Trophoblast cell (in vitro differentiated cells and primary cell): ENCODE measurements at regions not wholly inside any gene's neighbourhood (a gene's known extent, or its start where the extent isn't known, plus 50 kb on each side); places are given as distances from the start of the nearest gene placed in this dataset.

Experiments
- DNase-seq, 2 donors: peaks; one replicate each; pipeline ENCODE4 v3.0.0-alpha.2; 2016
- H2AFZ ChIP-seq: 2 replicates; pipeline ENCODE4 v1.6.1; 2013; ENCODE audit warnings: low read length, moderate library complexity, mild to moderate bottlenecking; ENCODE audit not compliant: insufficient read depth, poor library complexity
- H2AK5ac ChIP-seq: 2 replicates; pipeline ENCODE4 v1.6.1; 2013; ENCODE audit warnings: mild to moderate bottlenecking, low read length
- H2BK120ac ChIP-seq: 2 replicates; pipeline ENCODE4 v1.6.1; 2013; ENCODE audit warnings: low read length, mild to moderate bottlenecking, moderate library complexity; ENCODE audit not compliant: insufficient read depth, poor library complexity
- H2BK12ac ChIP-seq: 2 replicates; pipeline ENCODE4 v1.6.1; 2013; ENCODE audit warnings: mild to moderate bottlenecking, low read length, moderate library complexity
- H2BK5ac ChIP-seq: 2 replicates; pipeline ENCODE4 v1.6.1; 2013; ENCODE audit warnings: low read length, low read depth, moderate library complexity, mild to moderate bottlenecking; ENCODE audit not compliant: poor library complexity
- H3K14ac ChIP-seq: 2 replicates; pipeline ENCODE4 v1.6.1; 2013; ENCODE audit warnings: mild to moderate bottlenecking, low read length
- H3K18ac ChIP-seq: 2 replicates; pipeline ENCODE4 v1.6.1; 2013; ENCODE audit warnings: mild to moderate bottlenecking, low read length
- H3K23ac ChIP-seq: 2 replicates; pipeline ENCODE4 v1.6.1; 2013; ENCODE audit warnings: low read length
- H3K27ac ChIP-seq: 2 replicates; pipeline ENCODE4 v1.5.1; 2013; ENCODE audit warnings: low read depth, mild to moderate bottlenecking, inconsistent platforms, low read length, moderate library complexity
- H3K27me3 ChIP-seq: 2 replicates; pipeline ENCODE4 v1.6.1; 2013; ENCODE audit warnings: inconsistent platforms, mild to moderate bottlenecking, low read length, moderate library complexity; ENCODE audit not compliant: insufficient read depth
- H3K36me3 ChIP-seq, 2 experiments: 1 replicate in 1 of 2; 2 replicates in 1 of 2; pipeline ENCODE4 v1.6.1; 2013; ENCODE audit warnings: low read length in 2 of 2, mild to moderate bottlenecking in 2 of 2, moderate library complexity in 1 of 2; ENCODE audit not compliant: insufficient read depth in 2 of 2, control insufficient read depth in 1 of 2
- H3K4ac ChIP-seq: 2 replicates; pipeline ENCODE4 v1.6.1; 2013; ENCODE audit warnings: low read depth, mild to moderate bottlenecking, low read length, moderate library complexity
- H3K4me1 ChIP-seq, 2 experiments: 1 replicate in 1 of 2; 2 replicates in 1 of 2; pipeline ENCODE4 v1.6.1; 2013; ENCODE audit warnings: low read length in 2 of 2, mild to moderate bottlenecking in 2 of 2, moderate library complexity in 1 of 2; ENCODE audit not compliant: insufficient read depth in 2 of 2, control insufficient read depth in 1 of 2
- H3K4me2 ChIP-seq: 2 replicates; pipeline ENCODE4 v1.6.1; 2013; ENCODE audit warnings: inconsistent platforms, mild to moderate bottlenecking, low read length, moderate library complexity
- H3K4me3 ChIP-seq: 2 replicates; pipeline ENCODE4 v1.5.1; 2013; ENCODE audit warnings: mild to moderate bottlenecking, low read depth, low read length, inconsistent platforms
- H3K79me1 ChIP-seq: one replicate; pipeline ENCODE4 v1.6.1; 2013; ENCODE audit warnings: low read length
- H3K79me2 ChIP-seq: 2 replicates; pipeline ENCODE4 v1.6.1; 2013; ENCODE audit warnings: low read length, mild to moderate bottlenecking; ENCODE audit not compliant: control insufficient read depth, insufficient read depth, poor library complexity
- H3K9ac ChIP-seq: 2 replicates; pipeline ENCODE4 v1.6.1; 2013; ENCODE audit warnings: mild to moderate bottlenecking, low read length
- H3K9me3 ChIP-seq: 2 replicates; pipeline ENCODE4 v1.6.1; 2013; ENCODE audit warnings: low read depth, mild to moderate bottlenecking, control low read depth, inconsistent platforms, low read length; ENCODE audit not compliant: insufficient read depth
- H4K12ac ChIP-seq: 2 replicates; pipeline ENCODE4 v1.6.1; 2013; ENCODE audit warnings: low read depth, mild to moderate bottlenecking, low read length, moderate library complexity
- H4K8ac ChIP-seq: 2 replicates; pipeline ENCODE4 v1.6.1; 2013; ENCODE audit warnings: low read depth, mild to moderate bottlenecking, low read length, moderate library complexity
- H4K91ac ChIP-seq: one replicate; pipeline ENCODE4 v1.6.1; 2013; ENCODE audit warnings: low read depth, mild to moderate bottlenecking, low read length, moderate library complexity
- WGBS: extraction: QIAGEN DNeasy Blood & Tissue Kit; methylation state at CpG from one replicate; pipeline ENCODE4 v1.1.7; 2013; ENCODE audit warnings: missing lambda C conversion rate; ENCODE audit not compliant: insufficient read length, insufficient coverage; ENCODE audit errors: extremely low coverage; 5-methylcytosine and 5-hydroxymethylcytosine counted together

- Histone ChIP-seq H2AK5ac (no peak overlapping the region), H3K27ac (no peak overlapping the region), H3K14ac (no peak overlapping the region), H3K27me3 (no peaks in the 10 kb centered on the region), H2AFZ (no peak overlapping the region), H2BK120ac (no peak overlapping the region), H2BK5ac (no peak overlapping the region), H3K9me3 (no peaks in the 10 kb centered on the region), H3K36me3 (no peaks in the 10 kb centered on the region), H4K12ac (no peak overlapping the region), H3K9ac (no peak overlapping the region), H3K4me3 (no peak overlapping the region), H3K23ac (no peak overlapping the region), H3K4me2 (no peak overlapping the region), H3K79me1 (no peaks in the 10 kb centered on the region), H2BK12ac (no peak overlapping the region), H4K8ac (no peak overlapping the region), H3K4ac (no peak overlapping the region), H3K79me2 (no peaks in the 10 kb centered on the region), H3K4me1 (no peaks in the 10 kb centered on the region), H3K18ac (no peak overlapping the region), H4K91ac (no peak overlapping the region)
- DNase-seq: no peak
- no CpG with 5 or more reads among the region's 2 CpGs for WGBS
These were observed 293.3 kb upstream of the SP4 start for GRCh38 chr7:21134631-21135030.

DNA sequence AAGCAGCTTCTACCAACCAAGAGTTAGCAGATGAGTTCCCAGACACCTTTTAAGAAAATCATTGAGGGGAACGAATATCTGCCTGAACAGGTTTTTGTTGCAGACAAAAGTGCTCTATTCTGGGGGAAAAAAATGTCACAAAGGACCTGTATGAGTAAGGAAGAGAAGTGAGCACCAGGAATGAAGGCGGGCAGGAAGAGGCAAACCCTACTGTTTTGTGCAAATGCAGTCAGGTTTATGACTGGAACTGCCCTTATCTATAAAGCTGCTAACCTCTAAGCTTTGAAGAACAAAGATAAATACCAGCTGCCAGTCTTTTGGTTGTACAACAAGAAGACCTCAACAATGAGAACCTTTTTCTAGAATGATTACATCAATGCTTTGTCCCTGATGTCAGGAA lies 292.4 kb upstream of the SP4 start:
- no peak overlapping the region for H3K14ac ChIP-seq
- no peak overlapping the region for H3K18ac ChIP-seq
- no peaks in the 10 kb centered on the region for H3K4me1 ChIP-seq
- no peak overlapping the region for H2BK120ac ChIP-seq
- H3K27ac ChIP-seq: no peak overlapping the region
- no peak overlapping the region for H2AFZ ChIP-seq
- DNase-seq: no peak
- H3K4me3 ChIP-seq: no peak overlapping the region
- H4K12ac ChIP-seq: no peak overlapping the region
- no peaks in the 10 kb centered on the region for H3K36me3 ChIP-seq
- no peaks in the 10 kb centered on the region for H3K79me2 ChIP-seq
- WGBS: no CpG with 5 or more reads among the region's 2 CpGs
- H2BK5ac ChIP-seq: no peak overlapping the region
- no peaks in the 10 kb centered on the region for H3K9me3 ChIP-seq
- no peak overlapping the region for H3K9ac ChIP-seq
- no peak overlapping the region for H2AK5ac ChIP-seq
- no peak overlapping the region for H2BK12ac ChIP-seq
- H3K23ac ChIP-seq: no peak overlapping the region
- H3K79me1 ChIP-seq: no peaks in the 10 kb centered on the region
- H3K27me3 ChIP-seq: no peaks in the 10 kb centered on the region
- no peak overlapping the region for H4K8ac ChIP-seq
- no peak overlapping the region for H3K4ac ChIP-seq
- no peak overlapping the region for H4K91ac ChIP-seq
- H3K4me2 ChIP-seq: no peak overlapping the region

GRCh38 chr7:21137640-21138039 lies 290.2 kb upstream of the SP4 start:
- H3K14ac ChIP-seq: no peak overlapping the region
- no peak overlapping the region for H3K4ac ChIP-seq
- H2BK120ac ChIP-seq: no peak overlapping the region
- no peak overlapping the region for H3K23ac ChIP-seq
- H3K79me2 ChIP-seq: no peaks in the 10 kb centered on the region
- no peaks in the 10 kb centered on the region for H3K9me3 ChIP-seq
- H4K8ac ChIP-seq: no peak overlapping the region
- no peak overlapping the region for H3K4me3 ChIP-seq
- no peaks in the 10 kb centered on the region for H3K27me3 ChIP-seq
- H4K12ac ChIP-seq: no peak overlapping the region
- no CpG with 5 or more reads among the region's 3 CpGs for WGBS
- no peak overlapping the region for H3K4me2 ChIP-seq
- DNase-seq: no peak
- H4K91ac ChIP-seq: no peak overlapping the region
- H3K36me3 ChIP-seq: no peaks in the 10 kb centered on the region
- H3K27ac ChIP-seq: no peak overlapping the region
- no peak overlapping the region for H2BK12ac ChIP-seq
- H2AFZ ChIP-seq: no peak overlapping the region
- no peaks in the 10 kb centered on the region for H3K4me1 ChIP-seq
- H2AK5ac ChIP-seq: no peak overlapping the region
- no peak overlapping the region for H3K9ac ChIP-seq
- H2BK5ac ChIP-seq: no peak overlapping the region
- no peak overlapping the region for H3K18ac ChIP-seq
- no peaks in the 10 kb centered on the region for H3K79me1 ChIP-seq

- Histone ChIP-seq H2BK120ac (no peak overlapping the region), H3K4me3 (no peak overlapping the region), H3K4me2 (no peak overlapping the region), H3K4me1 (no peaks in the 10 kb centered on the region), H3K27ac (no peak overlapping the region), H4K91ac (no peak overlapping the region), H2AK5ac (no peak overlapping the region), H3K79me2 (no peaks in the 10 kb centered on the region), H3K14ac (no peak overlapping the region), H3K4ac (no peak overlapping the region), H4K12ac (no peak overlapping the region), H2BK5ac (no peak overlapping the region), H3K36me3 (no peaks in the 10 kb centered on the region), H3K9me3 (no peaks in the 10 kb centered on the region), H3K79me1 (no peaks in the 10 kb centered on the region), H3K9ac (no peak overlapping the region), H4K8ac (no peak overlapping the region), H3K23ac (no peak overlapping the region), H3K18ac (no peak overlapping the region), H2BK12ac (no peak overlapping the region), H3K27me3 (no peaks in the 10 kb centered on the region), H2AFZ (no peak overlapping the region)
- DNase-seq: no peak
- WGBS: no CpG with 5 or more reads among the region's 3 CpGs
These were observed 287.3 kb upstream of the SP4 start for GRCh38 chr7:21140622-21141021.
